Peyer's patch (tissue), 4 donors: ENCODE measurements at regions not wholly inside any gene's neighbourhood (a gene's known extent, or its start where the extent isn't known, plus 50 kb on each side); places are given as distances from the start of the nearest gene placed in this dataset.

Experiments used
- DNase-seq, 3 donors: peaks; one replicate each; pipeline ENCODE4 v3.0.0-alpha.2; 2017 to 2019
- H3K27ac ChIP-seq, 4 donors: fragments of 200-600 bp; sonication (generic); one replicate each; pipeline ENCODE4 v1.5.1; 2016 to 2019
- H3K27me3 ChIP-seq, 2 donors: fragments of 200-600 bp; sonication (generic); one replicate each; pipeline ENCODE4 v1.5.1; 2019
- H3K36me3 ChIP-seq, 3 donors: fragments of 200-600 bp; sonication (generic); one replicate each; pipeline ENCODE4 v1.5.1; 2016 to 2019
- H3K4me1 ChIP-seq, 4 donors: fragments of 200-600 bp; sonication (generic); one replicate each; pipeline ENCODE4 v1.5.1; 2016 to 2019
- H3K4me3 ChIP-seq, 4 donors: fragments of 200-600 bp; sonication (generic); 1 replicate in 3 of 4; 2 replicates in 1 of 4; pipeline ENCODE4 v1.5.1; 2016 to 2019; ENCODE audit warnings: mild to moderate bottlenecking in 1 of 4
- H3K9me3 ChIP-seq, 4 donors: fragments of 200-600 bp; sonication (generic); one replicate each; pipeline ENCODE4 v1.5.1; 2016 to 2019; ENCODE audit warnings: mild to moderate bottlenecking in 1 of 4
- POLR2A ChIP-seq, 2 donors: fragments of 450-650 bp; IDR thresholded peaks; one replicate each; pipeline ENCODE4 v1.5.1; 2017; ENCODE audit warnings: antibody characterized with exemption in 2 of 2, mild to moderate bottlenecking in 2 of 2, moderate library complexity in 2 of 2
- TF ChIP-seq, protein P1 (sequence below), 6 experiments: fragments of 450-650 bp in 4 of 6; fragments of 200-600 bp in 2 of 6; sonication (generic) in 1 of 6; IDR thresholded peaks; one replicate each; pipeline ENCODE4 v1.5.1; 2017 to 2019; ENCODE audit warnings: antibody characterized with exemption in 6 of 6, mild to moderate bottlenecking in 3 of 6, moderate library complexity in 1 of 6

- Histone ChIP-seq H3K9me3 (no peaks in the 10 kb centered on the region), H3K36me3 (no peaks in the 10 kb centered on the region), H3K27me3 (no peaks in the 10 kb centered on the region), H3K27ac (no peak overlapping the region), H3K4me1 (no peaks in the 10 kb centered on the region), H3K4me3 (no peak overlapping the region)
- no peak for TF ChIP-seq POLR2A (IDR thresholded peaks at IDR 0.05)
- TF ChIP-seq, protein P1, sequence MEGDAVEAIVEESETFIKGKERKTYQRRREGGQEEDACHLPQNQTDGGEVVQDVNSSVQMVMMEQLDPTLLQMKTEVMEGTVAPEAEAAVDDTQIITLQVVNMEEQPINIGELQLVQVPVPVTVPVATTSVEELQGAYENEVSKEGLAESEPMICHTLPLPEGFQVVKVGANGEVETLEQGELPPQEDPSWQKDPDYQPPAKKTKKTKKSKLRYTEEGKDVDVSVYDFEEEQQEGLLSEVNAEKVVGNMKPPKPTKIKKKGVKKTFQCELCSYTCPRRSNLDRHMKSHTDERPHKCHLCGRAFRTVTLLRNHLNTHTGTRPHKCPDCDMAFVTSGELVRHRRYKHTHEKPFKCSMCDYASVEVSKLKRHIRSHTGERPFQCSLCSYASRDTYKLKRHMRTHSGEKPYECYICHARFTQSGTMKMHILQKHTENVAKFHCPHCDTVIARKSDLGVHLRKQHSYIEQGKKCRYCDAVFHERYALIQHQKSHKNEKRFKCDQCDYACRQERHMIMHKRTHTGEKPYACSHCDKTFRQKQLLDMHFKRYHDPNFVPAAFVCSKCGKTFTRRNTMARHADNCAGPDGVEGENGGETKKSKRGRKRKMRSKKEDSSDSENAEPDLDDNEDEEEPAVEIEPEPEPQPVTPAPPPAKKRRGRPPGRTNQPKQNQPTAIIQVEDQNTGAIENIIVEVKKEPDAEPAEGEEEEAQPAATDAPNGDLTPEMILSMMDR (IDR thresholded peaks at IDR 0.05) = no peak
- no peak for DNase-seq
These were observed 529.9 kb downstream of the MID1IP1 start for GRCh38 chrX:39331082-39331704.

GRCh38 chrX:39333451-39333850 lies 532.2 kb downstream of the MID1IP1 start:
- no peak overlapping the region for H3K27ac ChIP-seq
- no peaks in the 10 kb centered on the region for H3K36me3 ChIP-seq
- no peaks in the 10 kb centered on the region for H3K9me3 ChIP-seq
- no peak overlapping the region for H3K4me3 ChIP-seq
- DNase-seq = no peak
- H3K27me3 ChIP-seq = no peaks in the 10 kb centered on the region
- H3K4me1 ChIP-seq = peaks cover 0 to 6% (median 3%) of the 10 kb centered on the region in 4 donors
- TF ChIP-seq, protein P1 (IDR thresholded peaks at IDR 0.05) = no peak
- no peak for TF ChIP-seq POLR2A (IDR thresholded peaks at IDR 0.05)

DNA sequence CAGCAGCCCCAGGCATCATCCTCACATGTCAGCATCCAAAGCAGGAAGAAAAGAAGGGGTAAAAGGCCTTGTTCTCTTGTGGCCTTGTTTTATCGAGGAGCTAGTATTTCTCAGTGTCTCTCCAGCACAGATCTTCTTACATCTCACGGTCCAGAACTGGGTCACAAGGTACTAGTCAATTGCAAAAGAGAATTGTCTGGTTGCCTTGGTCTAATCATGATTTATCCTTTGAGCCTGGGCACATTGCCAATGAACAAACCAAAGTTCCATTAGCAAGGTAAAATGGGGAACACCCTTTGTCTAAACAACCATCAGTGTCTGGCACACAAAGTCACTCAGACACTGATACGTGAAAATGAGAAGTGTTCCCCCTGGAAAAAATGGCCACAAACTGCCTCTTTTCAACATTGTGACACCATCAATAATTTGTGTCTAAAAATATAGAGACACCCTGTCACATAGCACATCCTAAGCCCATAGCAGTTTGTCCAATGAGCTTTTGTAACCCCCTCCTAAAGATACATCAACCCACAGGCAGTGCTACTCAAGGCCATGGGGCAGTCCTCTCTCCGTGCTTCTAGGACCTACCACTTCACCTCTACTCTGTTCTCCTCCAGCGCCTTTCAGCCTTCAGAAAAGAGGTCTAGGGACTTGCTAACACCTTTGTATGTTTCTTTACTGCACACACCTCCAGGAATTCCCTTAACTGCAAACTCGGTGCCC lies 534.4 kb downstream of the MID1IP1 start:
- H3K27me3 ChIP-seq = no peaks in the 10 kb centered on the region

GRCh38 chrX:39336671-39337311 lies 535.5 kb downstream of the MID1IP1 start:
- no peaks in the 10 kb centered on the region for H3K27me3 ChIP-seq
- H3K4me3 ChIP-seq = no peak overlapping the region

More for the DNA sequence above, 534.4 kb downstream of the MID1IP1 start:
- Histone ChIP-seq H3K4me3 (no peak overlapping the region), H3K4me1 (peaks cover 0 to 6% (median 3%) of the 10 kb centered on the region in 4 donors), H3K36me3 (no peaks in the 10 kb centered on the region), H3K9me3 (no peaks in the 10 kb centered on the region), H3K27ac (peak overlapping the region in 3 of 4 donors; percentile 10 to 67 (median 57))
- no peak for TF ChIP-seq POLR2A (IDR thresholded peaks at IDR 0.05)
- TF ChIP-seq, protein P1 (IDR thresholded peaks at IDR 0.05) = no peak
- no peak for DNase-seq

DNA sequence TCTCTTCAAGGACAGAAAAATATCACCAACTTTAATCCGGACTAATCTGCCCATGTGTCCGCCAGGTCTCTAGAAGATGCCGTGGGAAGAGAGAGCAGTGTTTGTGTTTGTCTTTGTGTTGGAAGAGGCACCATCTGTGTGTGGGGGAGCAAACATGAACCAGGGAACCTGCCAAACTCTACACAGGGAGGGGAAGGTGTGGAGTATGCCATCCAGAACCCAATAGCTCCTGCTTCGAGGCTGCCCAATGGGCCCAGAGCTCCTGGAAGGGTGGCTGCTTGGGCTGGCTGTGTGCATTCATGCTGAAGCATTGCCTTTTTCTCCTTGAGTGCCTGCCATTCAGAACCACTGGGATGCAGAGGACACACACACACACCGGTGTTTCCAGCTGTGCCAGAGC lies 536.2 kb downstream of the MID1IP1 start:
- H3K27ac ChIP-seq = peak overlapping the region; percentile 36 to 67 (median 58)
- H3K4me3 ChIP-seq = no peak overlapping the region
- TF ChIP-seq POLR2A (IDR thresholded peaks at IDR 0.05) = no peak
- TF ChIP-seq, protein P1 (IDR thresholded peaks at IDR 0.05) = no peak
- no peaks in the 10 kb centered on the region for H3K9me3 ChIP-seq
- no peak for DNase-seq
- no peaks in the 10 kb centered on the region for H3K27me3 ChIP-seq
- no peaks in the 10 kb centered on the region for H3K36me3 ChIP-seq
- H3K4me1 ChIP-seq = peaks cover 0 to 6% (median 3%) of the 10 kb centered on the region in 4 donors

More at GRCh38 chrX:39336671-39337311, 535.5 kb downstream of the MID1IP1 start:
- Histone ChIP-seq H3K4me1 (peaks cover 0 to 6% (median 3%) of the 10 kb centered on the region in 4 donors), H3K9me3 (no peaks in the 10 kb centered on the region), H3K27ac (peak overlapping the region; percentile 36 to 67 (median 62)), H3K36me3 (no peaks in the 10 kb centered on the region)
- TF ChIP-seq, protein P1 (IDR thresholded peaks at IDR 0.05) = no peak
- TF ChIP-seq POLR2A (IDR thresholded peaks at IDR 0.05) = no peak
- peak in 2 of 3 donors; percentile 56 to 71 for DNase-seq
